GM21717 (cell line): ENCODE measurements at regions not wholly inside any gene's neighbourhood (a gene's known extent, or its start where the extent isn't known, plus 50 kb on each side); places are given as distances from the start of the nearest gene placed in this dataset.

ENCODE experiments used
- ATAC-seq: cut with Tn5 transposase; IDR thresholded peaks from one replicate; pipeline ENCODE4 v1.9.1; 2021; ENCODE audit warnings: mild to moderate bottlenecking, moderate library complexity; ENCODE audit not compliant: unreplicated experiment

- no peak for ATAC-seq
These were observed 56.1 kb upstream of the NKAIN2 start for GRCh38 chr6:123747515-123747914.

- no peak for ATAC-seq
These were observed 57.8 kb upstream of the NKAIN2 start for GRCh38 chr6:123745895-123746294.

DNA sequence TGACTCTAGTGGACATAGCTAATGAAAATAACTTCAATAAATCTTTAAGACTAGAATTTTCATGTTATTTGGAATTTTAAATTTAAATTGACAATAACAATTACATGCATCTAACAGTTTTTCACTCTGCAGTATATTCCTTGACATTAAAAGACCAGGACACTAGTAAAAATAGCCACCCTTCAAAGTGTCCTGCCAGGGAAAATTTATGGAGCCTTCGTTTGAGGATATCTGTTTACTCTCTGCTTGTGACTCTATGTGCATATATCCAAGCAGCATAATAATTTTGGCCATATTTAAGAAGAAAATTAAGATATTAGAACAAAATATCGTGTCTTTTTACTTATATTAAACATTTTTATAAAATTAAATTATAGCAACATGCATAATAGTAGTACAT lies 58.8 kb upstream of the NKAIN2 start:
- ATAC-seq: no peak

- no peak for ATAC-seq
These were observed 61.0 kb upstream of the NKAIN2 start for GRCh38 chr6:123742626-123743025.

DNA sequence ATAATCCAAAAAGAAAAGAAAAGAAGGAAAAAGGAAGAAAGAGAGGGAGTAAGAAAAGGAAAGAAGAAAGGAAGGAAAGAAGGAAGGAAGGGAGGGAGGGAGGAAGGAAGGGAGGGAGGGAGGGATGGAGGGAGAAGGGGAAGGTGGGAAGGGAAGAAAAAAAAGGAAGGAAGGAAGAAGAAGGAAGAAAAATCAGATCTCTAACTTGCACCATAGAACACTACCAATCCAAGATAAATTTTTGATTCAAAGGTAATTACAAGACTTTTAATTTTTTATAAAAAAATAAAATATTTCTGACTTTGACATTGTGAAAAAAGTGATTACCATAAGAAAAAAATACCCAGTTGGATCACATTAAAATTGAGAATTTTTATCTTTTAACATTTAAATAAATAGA lies 70.5 kb upstream of the NKAIN2 start:
- ATAC-seq: no peak

GRCh38 chr6:123716506-123716905 lies 79.8 kb upstream of the TRDN start:
- no peak for ATAC-seq

DNA sequence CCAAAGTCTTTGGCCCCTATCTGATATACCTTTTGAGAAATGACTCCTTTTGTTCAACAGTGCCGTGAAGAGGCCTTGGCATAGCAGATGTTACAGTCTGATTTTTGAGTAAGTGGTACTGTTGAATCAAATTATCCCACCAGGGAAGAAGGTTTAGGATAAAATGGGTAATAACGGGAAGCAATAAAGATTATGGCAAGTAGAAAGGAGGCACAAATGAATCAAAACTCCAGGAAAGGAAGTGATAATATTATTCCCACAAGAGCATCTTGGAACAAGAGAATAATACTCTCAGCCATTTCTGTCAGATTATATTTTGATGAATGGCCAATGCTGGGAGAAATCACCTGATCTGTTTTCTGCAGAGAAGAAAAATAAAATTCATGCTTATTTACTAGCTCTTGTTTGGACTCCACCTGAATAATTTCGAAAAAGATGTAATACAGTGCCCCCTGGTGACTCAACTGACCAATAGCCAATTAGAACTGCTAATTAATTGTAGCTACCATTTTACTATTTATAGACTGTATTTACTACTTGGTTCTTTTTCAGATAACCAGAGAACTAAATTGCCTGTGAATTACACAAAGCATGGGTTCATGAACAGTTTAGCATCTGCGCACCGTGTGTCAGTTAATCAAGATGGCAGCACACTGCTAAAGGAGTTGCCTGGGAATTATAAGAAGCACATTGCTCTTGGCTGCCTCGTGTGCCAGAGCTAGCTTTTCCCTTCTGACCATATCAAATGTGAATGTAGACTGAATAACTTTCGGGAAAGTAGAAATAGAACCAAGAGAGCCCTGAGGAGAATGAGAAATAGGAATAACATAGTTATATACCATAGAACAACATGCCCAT lies 78.5 kb upstream of the TRDN start:
- ATAC-seq: peak; percentile 66

DNA sequence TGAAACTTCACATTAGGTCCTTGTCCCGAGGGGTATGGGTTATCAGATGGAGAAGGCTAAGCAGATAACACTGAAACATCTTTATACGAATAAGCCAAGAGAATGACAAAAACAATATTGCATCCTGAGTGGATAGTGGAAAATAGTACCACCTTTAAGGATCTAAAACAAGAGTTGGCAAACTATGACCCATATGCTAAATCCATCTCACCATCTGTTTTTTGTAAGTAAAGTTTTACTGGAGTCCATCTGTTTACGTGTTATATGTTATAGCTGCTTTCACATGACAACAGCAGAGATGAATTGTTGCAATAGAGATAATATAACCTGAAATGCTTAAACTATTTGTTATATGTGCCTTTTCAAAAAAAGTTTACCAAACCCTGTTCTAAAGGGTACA lies 76.1 kb upstream of the TRDN start:
- ATAC-seq: no peak

DNA sequence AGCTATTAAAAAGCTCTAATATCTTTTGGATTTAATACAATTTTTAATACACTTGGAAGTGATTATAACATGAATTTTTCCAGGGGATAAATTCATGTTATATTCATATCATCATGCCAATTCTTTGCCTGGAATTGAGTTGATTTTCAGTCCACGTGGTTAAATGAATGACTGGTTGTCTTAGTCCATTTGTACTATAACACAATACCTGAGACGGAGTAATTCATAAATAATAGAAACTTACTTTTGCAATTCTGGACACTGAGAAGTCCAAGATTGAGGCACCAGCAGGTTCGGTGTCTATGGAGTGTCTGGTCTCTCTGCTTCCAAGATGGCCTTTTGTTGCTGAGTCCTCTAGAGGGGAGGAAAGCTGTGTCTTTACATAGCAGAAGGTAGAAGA lies 66.2 kb upstream of the TRDN start:
- ATAC-seq: no peak

- no peak for ATAC-seq
These were observed 51.1 kb upstream of the TRDN start for GRCh38 chr6:123687864-123688263.
